GM21529 (cell line): ENCODE measurements at regions not wholly inside any gene's neighbourhood (a gene's known extent, or its start where the extent isn't known, plus 50 kb on each side); places are given as distances from the start of the nearest gene placed in this dataset.
"Not testable (repeated sequence)": the region's sequence is repeated elsewhere in the genome, so short reads cannot be mapped to it uniquely, and the experiment has no call there.

Source experiments
- ATAC-seq: cut with Tn5 transposase; IDR thresholded peaks from one replicate; pipeline ENCODE4 v1.9.1; 2021; ENCODE audit not compliant: unreplicated experiment

DNA sequence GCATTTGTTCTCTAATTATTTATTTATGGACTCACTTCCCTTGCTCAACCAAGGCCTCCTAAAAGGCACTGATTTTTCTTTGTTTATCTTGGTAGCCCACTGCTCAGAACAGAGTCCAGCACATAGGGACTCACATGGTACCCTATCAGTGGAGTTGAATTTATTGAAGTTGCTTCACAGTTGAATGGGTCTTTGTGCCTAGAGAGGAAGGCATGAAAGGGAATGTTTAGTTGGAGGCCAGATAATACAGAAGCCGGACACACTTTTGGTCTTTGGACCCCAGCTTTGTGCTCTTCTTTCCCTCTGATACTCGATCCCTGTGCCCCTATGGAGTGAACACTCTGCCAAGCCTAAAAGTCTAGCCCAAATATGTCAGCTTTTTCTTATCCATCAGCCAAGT lies 429.0 kb downstream of the PRDM2 start:
- no peak for ATAC-seq

DNA sequence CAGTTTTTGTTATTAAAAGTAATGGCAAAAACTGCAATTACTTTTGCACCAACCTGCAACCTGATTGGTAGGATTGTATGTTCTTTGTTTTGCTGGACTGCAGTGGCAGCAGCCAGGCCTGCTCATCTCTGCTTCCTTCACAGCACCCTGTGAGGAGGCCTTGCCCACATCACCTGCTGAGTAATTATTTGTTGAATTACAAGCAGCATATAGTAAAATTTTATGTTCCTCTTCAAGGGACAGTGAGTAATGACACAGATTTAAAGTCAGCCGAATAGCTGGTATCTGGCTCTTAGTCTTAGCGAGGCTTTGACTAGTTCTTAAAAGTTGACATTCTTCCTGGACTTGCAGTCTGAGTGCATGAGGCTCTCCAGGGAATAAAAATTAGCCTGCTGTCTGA lies 435.1 kb downstream of the PRDM2 start:
- no peak for ATAC-seq

GRCh38 chr1:14136152-14136763 lies 436.3 kb downstream of the PRDM2 start:
- ATAC-seq = no peak

DNA sequence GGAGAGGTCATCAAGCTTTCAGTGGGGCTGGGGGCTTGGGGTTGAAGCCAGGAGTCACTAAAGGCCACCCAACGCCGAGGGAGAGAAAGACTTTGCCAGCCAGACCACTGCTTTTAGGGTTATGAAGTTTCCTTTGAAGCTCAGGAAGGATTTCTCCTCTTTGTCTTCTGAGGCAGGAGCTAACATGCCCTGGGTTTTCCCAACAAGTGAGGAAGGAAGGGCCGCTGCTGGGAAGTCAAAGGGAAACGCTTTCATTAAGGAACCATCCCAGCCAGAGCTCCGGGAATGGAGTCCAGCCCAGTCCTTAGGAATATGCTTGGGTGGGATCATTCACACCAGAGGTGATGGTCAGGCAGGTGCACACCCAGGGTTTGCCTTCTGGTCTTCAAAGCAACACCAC lies 436.9 kb downstream of the PRDM2 start:
- no peak for ATAC-seq

- ATAC-seq = no peak
Measured at GRCh38 chr1:14137411-14138134, 437.6 kb downstream of the PRDM2 start.

GRCh38 chr1:14138135-14138506 lies 438.1 kb downstream of the PRDM2 start:
- ATAC-seq = no peak

DNA sequence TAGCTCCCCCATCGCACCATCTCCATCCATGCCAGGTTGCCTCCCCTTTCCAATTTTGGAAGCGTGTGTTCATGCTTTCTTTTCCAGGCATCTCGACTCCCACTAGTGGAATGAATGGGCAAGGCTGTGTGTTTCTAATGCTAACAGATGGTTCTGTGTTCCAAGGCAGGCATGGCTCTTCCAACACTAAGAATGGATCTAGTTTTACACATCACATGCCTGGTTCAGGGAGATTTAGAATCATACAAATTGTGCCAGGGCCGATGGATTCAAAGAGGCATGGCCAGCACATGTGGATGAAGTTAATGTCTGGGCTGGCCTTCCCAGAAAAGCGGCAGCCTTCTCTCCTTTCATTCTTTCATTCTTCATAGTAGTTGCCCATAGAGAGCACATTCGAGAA lies 438.7 kb downstream of the PRDM2 start:
- ATAC-seq = no peak

GRCh38 chr1:14140831-14141401 lies 440.9 kb downstream of the PRDM2 start:
- ATAC-seq = no peak

DNA sequence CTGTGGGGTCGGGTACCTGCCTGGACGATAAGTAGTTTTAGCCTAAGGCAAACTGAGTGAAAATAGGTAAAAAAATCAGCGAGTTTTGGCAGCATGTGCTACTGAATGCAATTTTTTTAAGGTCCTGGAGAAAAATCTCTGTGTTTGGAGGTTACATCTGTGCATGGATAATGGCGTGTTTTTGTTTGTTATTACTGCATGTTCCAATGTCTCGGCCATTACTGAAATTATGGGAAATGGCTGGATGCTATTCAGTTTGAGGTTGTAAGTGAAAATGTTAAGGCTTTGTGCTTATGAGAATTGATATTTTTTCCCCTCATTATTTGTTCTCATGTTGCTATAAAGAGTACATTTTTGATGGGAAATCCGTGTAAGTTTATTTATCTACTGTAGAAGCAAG lies 441.7 kb downstream of the PRDM2 start:
- ATAC-seq = no peak

- no peak for ATAC-seq
Measured at GRCh38 chr1:14142397-14143100, 442.6 kb downstream of the PRDM2 start.

DNA sequence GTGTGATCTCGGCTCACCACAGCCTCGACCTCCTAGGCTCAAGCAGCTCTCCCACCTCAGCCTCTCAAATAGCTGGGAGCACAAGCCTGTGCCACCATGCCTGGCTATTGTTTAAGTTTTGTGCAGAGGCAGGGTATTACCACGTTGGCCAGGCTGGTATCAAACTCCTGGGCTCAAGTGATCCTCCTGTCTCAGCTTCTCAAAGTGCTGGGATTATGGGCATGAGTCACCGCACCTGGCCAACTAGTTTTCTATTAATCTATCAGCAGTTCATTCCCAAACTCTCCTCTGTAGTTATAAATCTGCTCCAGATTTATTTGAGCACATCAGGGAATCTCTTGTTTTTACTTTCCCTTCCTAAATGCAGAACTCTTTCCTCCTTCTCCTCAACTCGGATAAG lies 443.8 kb downstream of the PRDM2 start:
- no peak for ATAC-seq

- no peak for ATAC-seq
Measured at GRCh38 chr1:14148526-14148925, 448.5 kb downstream of the PRDM2 start.

GRCh38 chr1:14149431-14149830 lies 449.1 kb upstream of the KAZN start:
- no peak for ATAC-seq

DNA sequence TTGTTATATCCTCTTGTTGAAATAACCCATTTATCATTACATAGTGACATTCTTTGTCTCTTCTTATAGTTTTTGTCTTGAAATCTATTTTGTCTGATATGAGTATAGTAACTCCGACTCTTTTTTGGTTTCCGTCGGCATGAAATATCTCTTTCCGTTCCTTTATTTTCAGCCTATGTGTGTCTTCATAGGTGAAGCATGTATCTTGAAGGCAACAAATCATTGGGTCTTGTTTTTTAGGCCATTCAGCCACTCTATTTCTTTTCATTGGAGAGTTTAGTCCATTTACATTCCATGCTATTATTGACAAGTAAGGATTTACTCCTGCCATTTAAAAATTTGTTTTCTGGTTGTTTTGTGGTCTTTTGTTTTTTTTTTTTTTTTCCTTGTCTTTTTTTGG lies 441.9 kb upstream of the KAZN start:
- ATAC-seq = no peak

- ATAC-seq = no peak
Measured at GRCh38 chr1:14160781-14161180, 437.7 kb upstream of the KAZN start.

GRCh38 chr1:14163246-14163645 lies 435.2 kb upstream of the KAZN start:
- ATAC-seq = no peak

GRCh38 chr1:14165371-14165801 lies 433.1 kb upstream of the KAZN start:
- ATAC-seq = no peak

DNA sequence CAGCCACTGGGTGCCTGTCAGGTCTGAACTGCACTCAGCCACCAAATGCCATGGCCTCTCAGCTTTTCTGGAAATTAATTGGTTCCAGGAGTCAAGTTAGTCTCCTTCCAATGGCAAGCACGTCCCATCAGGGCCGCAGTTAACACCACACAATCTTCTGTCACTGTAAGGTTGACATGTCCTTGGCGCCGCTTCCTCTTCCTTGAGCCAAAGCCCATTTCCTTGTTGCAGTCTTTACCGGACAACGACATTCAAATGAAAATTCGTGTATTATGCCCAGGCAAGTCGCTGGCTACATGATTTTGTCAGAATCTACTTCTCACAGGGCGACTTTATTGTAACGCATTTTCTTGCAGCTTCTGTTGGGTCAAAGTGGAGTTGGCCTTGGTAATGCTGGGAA lies 430.6 kb upstream of the KAZN start:
- no peak for ATAC-seq

GRCh38 chr1:14168326-14169063 lies 430.0 kb upstream of the KAZN start:
- no peak for ATAC-seq

- no peak for ATAC-seq
Measured at GRCh38 chr1:14173598-14173997, 424.9 kb upstream of the KAZN start.

DNA sequence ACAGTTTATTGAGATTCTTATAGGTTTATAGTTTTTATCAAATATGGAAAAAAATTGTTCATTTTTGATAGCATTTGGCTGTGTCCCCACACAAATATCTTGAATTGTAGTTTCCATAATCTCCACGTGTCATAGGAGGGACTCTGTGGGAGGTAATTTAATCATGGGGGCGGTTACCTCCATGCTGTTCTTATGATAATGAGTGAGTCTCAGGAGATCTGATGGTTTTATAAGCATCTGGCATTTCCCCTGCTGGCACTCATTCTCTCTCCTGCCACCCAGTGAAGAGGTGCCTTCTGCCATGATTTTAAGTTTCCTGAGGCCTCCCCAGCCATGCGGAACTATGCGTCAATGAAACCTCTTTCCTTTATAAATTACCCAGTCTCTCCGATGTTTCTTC lies 420.6 kb upstream of the KAZN start:
- not testable (repeated sequence) for ATAC-seq
